ENCODE measurements at regions not wholly inside any gene's neighbourhood (a gene's known extent, or its start where the extent isn't known, plus 50 kb on each side); places are given as distances from the start of the nearest gene placed in this dataset.

GRCh38 chr14:98160901-98161300 is 1111.1 kb downstream of the BCL11B start:
- Histone ChIP-seq H3K14ac (ENCODE audit: low read length) (no peak overlapping the region), H3K36me3 (replicated peaks in 1 of 2; ENCODE audit: control insufficient read depth in 2 of 2, insufficient read depth in 2 of 2, low read length in 2 of 2) (no peaks in the 10 kb centered on the region), H2BK120ac (ENCODE audit: low read depth, low read length) (no peak overlapping the region), H2AFZ (ENCODE audit: low read length) (no peak overlapping the region), H3K18ac (ENCODE audit: low read length) (no peak overlapping the region), H3K4me1 (ENCODE audit: control insufficient read depth in 2 of 2, insufficient read depth in 1 of 2, low read depth in 1 of 2, low read length in 2 of 2) (no peaks in the 10 kb centered on the region), H2AK5ac (ENCODE audit: low read depth, low read length) (no peak overlapping the region), H2BK5ac (ENCODE audit: low read length) (no peak overlapping the region), H3K23ac (ENCODE audit: low read depth, low read length, poor library complexity) (no peak overlapping the region), H3K4ac (ENCODE audit: low read length) (no peak overlapping the region), H3K9me3 (replicated peaks in 1 of 2; ENCODE audit: control insufficient read depth in 2 of 2, insufficient read depth in 1 of 2, low read depth in 1 of 2, low read length in 2 of 2) (peaks cover 0 to 3% of the 10 kb centered on the region in 2 donors), H3K27ac (replicated peaks; ENCODE audit: low read length) (no peak overlapping the region), H3K9ac (ENCODE audit: low read depth, low read length, poor library complexity) (no peak overlapping the region), H3K4me2 (ENCODE audit: insufficient read depth, low read length, poor library complexity, severe bottlenecking) (no peak overlapping the region), H4K91ac (ENCODE audit: low read depth, low read length, poor library complexity) (no peak overlapping the region), H3K4me3 (ENCODE audit: low read length in 2 of 2) (no peak overlapping the region), H2BK15ac (ENCODE audit: low read length) (no peak overlapping the region), H4K8ac (ENCODE audit: low read depth, low read length) (no peak overlapping the region), H3K79me1 (ENCODE audit: low read depth, low read length) (no peaks in the 10 kb centered on the region), H3K27me3 (ENCODE audit: control insufficient read depth in 3 of 3, insufficient read depth in 3 of 3, low read depth in 1 of 3, low read length in 3 of 3) (no peaks in the 10 kb centered on the region), H2BK12ac (ENCODE audit: low read length) (no peak overlapping the region)
- DNase-seq (ENCODE audit: low spot score), result no peak
- no CpG with 5 or more reads among the region's 9 CpGs for WGBS, 2 donors (ENCODE audit: extremely low coverage in 2 of 2, insufficient read length in 2 of 2, insufficient replicate concordance in 1 of 2)

- no peaks in the 10 kb centered on the region for H3K27me3 ChIP-seq (ENCODE audit: control insufficient read depth in 3 of 3, insufficient read depth in 3 of 3, low read depth in 1 of 3, low read length in 3 of 3)
- H3K4me1 ChIP-seq (ENCODE audit: control insufficient read depth in 2 of 2, insufficient read depth in 1 of 2, low read depth in 1 of 2, low read length in 2 of 2), result no peaks in the 10 kb centered on the region
- no peaks in the 10 kb centered on the region for H3K79me1 ChIP-seq (ENCODE audit: low read depth, low read length)
- no peak overlapping the region for H2BK12ac ChIP-seq (ENCODE audit: low read length)
- no peak overlapping the region for H2AFZ ChIP-seq (ENCODE audit: low read length)
- H2BK120ac ChIP-seq (ENCODE audit: low read depth, low read length), result no peak overlapping the region
- no peak overlapping the region for H4K91ac ChIP-seq (ENCODE audit: low read depth, low read length, poor library complexity)
- no peak overlapping the region for H3K14ac ChIP-seq (ENCODE audit: low read length)
- no peak overlapping the region for H3K23ac ChIP-seq (ENCODE audit: low read depth, low read length, poor library complexity)
- H3K4me2 ChIP-seq (ENCODE audit: insufficient read depth, low read length, poor library complexity, severe bottlenecking), result no peak overlapping the region
- no peak overlapping the region for H4K8ac ChIP-seq (ENCODE audit: low read depth, low read length)
- H3K4me3 ChIP-seq (ENCODE audit: low read length in 2 of 2), result no peak overlapping the region
- H2AK5ac ChIP-seq (ENCODE audit: low read depth, low read length), result no peak overlapping the region
- no peak for DNase-seq (ENCODE audit: low spot score)
- no peak overlapping the region for H3K9ac ChIP-seq (ENCODE audit: low read depth, low read length, poor library complexity)
- no peak overlapping the region for H2BK15ac ChIP-seq (ENCODE audit: low read length)
- H3K4ac ChIP-seq (ENCODE audit: low read length), result no peak overlapping the region
- no peak overlapping the region for H2BK5ac ChIP-seq (ENCODE audit: low read length)
- no peaks in the 10 kb centered on the region for H3K36me3 ChIP-seq (replicated peaks in 1 of 2; ENCODE audit: control insufficient read depth in 2 of 2, insufficient read depth in 2 of 2, low read length in 2 of 2)
- H3K27ac ChIP-seq (replicated peaks; ENCODE audit: low read length), result no peak overlapping the region
- H3K18ac ChIP-seq (ENCODE audit: low read length), result no peak overlapping the region
- H3K9me3 ChIP-seq (replicated peaks in 1 of 2; ENCODE audit: control insufficient read depth in 2 of 2, insufficient read depth in 1 of 2, low read depth in 1 of 2, low read length in 2 of 2), result peaks cover 0 to 3% of the 10 kb centered on the region in 2 donors
- WGBS, 2 donors (ENCODE audit: extremely low coverage in 2 of 2, insufficient read length in 2 of 2, insufficient replicate concordance in 1 of 2), result no CpG with 5 or more reads among the region's 4 CpGs
These were observed 1110.6 kb downstream of the BCL11B start for GRCh38 chr14:98161356-98161755.

DNA sequence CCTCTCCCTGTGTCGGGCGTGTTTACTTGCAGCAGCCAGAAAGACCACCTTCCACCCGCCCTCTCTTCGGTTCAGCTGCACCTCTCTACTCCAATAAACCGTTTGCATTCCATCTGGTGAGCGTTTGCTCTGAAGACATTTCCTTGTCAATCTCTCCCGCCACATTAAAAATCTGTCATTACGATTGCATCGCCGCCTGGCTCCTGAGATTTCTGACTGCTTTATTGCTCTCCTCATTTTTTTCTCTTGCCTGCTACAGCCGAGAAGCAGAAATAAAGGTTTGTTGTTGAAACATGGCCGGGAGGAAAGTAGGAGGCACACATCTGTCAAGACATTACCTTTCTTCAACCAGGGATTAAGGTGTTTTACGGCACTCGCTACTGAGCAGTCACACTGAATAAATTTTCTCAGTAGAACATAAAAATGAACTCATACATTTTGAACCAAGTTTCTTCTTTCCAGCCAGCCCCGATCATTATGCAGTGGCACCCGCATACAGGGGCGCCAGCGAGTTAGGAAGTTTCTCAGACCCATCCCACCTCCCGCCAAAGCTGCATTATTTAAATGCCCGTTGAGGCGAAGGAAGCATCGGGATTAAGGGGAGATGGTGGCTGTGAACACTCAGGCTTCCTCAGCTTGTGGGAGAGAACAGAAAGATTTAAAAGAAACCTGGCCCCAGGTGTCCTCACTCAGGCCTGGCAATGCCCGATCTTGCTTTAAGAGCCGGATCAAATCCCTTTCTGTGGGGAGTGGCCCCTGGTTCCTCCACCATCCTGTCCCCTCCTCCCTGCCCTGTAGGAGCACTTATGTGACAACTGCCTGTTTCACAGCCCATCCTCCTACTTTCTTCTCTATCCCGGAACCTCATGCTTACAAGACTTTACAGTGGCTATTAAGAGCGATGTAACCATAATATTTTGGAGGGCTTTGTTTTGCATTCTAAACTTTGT is 1108.9 kb downstream of the BCL11B start:
- no CpG with 5 or more reads among the region's 26 CpGs for WGBS, 2 donors (ENCODE audit: extremely low coverage in 2 of 2, insufficient read length in 2 of 2, insufficient replicate concordance in 1 of 2)
- H3K14ac ChIP-seq (ENCODE audit: low read length), result no peak overlapping the region
- H3K4ac ChIP-seq (ENCODE audit: low read length), result no peak overlapping the region
- no peaks in the 10 kb centered on the region for H3K36me3 ChIP-seq (replicated peaks in 1 of 2; ENCODE audit: control insufficient read depth in 2 of 2, insufficient read depth in 2 of 2, low read length in 2 of 2)
- H3K18ac ChIP-seq (ENCODE audit: low read length), result no peak overlapping the region
- H2BK12ac ChIP-seq (ENCODE audit: low read length), result no peak overlapping the region
- DNase-seq (ENCODE audit: low spot score), result no peak
- H4K8ac ChIP-seq (ENCODE audit: low read depth, low read length), result no peak overlapping the region
- H3K27me3 ChIP-seq (ENCODE audit: control insufficient read depth in 3 of 3, insufficient read depth in 3 of 3, low read depth in 1 of 3, low read length in 3 of 3), result no peaks in the 10 kb centered on the region
- H2AFZ ChIP-seq (ENCODE audit: low read length), result no peak overlapping the region
- no peak overlapping the region for H2BK120ac ChIP-seq (ENCODE audit: low read depth, low read length)
- H3K9ac ChIP-seq (ENCODE audit: low read depth, low read length, poor library complexity), result no peak overlapping the region
- H3K4me2 ChIP-seq (ENCODE audit: insufficient read depth, low read length, poor library complexity, severe bottlenecking), result no peak overlapping the region
- H3K23ac ChIP-seq (ENCODE audit: low read depth, low read length, poor library complexity), result no peak overlapping the region
- H2BK15ac ChIP-seq (ENCODE audit: low read length), result no peak overlapping the region
- no peaks in the 10 kb centered on the region for H3K4me1 ChIP-seq (ENCODE audit: control insufficient read depth in 2 of 2, insufficient read depth in 1 of 2, low read depth in 1 of 2, low read length in 2 of 2)
- no peaks in the 10 kb centered on the region for H3K79me1 ChIP-seq (ENCODE audit: low read depth, low read length)
- no peak overlapping the region for H2AK5ac ChIP-seq (ENCODE audit: low read depth, low read length)
- H3K4me3 ChIP-seq (ENCODE audit: low read length in 2 of 2), result no peak overlapping the region
- no peak overlapping the region for H3K27ac ChIP-seq (replicated peaks; ENCODE audit: low read length)
- no peak overlapping the region for H4K91ac ChIP-seq (ENCODE audit: low read depth, low read length, poor library complexity)
- no peak overlapping the region for H2BK5ac ChIP-seq (ENCODE audit: low read length)
- H3K9me3 ChIP-seq (replicated peaks in 1 of 2; ENCODE audit: control insufficient read depth in 2 of 2, insufficient read depth in 1 of 2, low read depth in 1 of 2, low read length in 2 of 2), result peaks cover 0 to 3% of the 10 kb centered on the region in 2 donors

GRCh38 chr14:98163873-98164272 is 1108.1 kb downstream of the BCL11B start:
- WGBS, 2 donors (ENCODE audit: extremely low coverage in 2 of 2, insufficient read length in 2 of 2, insufficient replicate concordance in 1 of 2), result no CpG with 5 or more reads among the region's 3 CpGs
- no peak overlapping the region for H2AK5ac ChIP-seq (ENCODE audit: low read depth, low read length)
- H2BK5ac ChIP-seq (ENCODE audit: low read length), result no peak overlapping the region
- no peak overlapping the region for H3K14ac ChIP-seq (ENCODE audit: low read length)
- H3K79me1 ChIP-seq (ENCODE audit: low read depth, low read length), result no peaks in the 10 kb centered on the region
- H3K4me1 ChIP-seq (ENCODE audit: control insufficient read depth in 2 of 2, insufficient read depth in 1 of 2, low read depth in 1 of 2, low read length in 2 of 2), result no peaks in the 10 kb centered on the region
- H3K18ac ChIP-seq (ENCODE audit: low read length), result no peak overlapping the region
- H2AFZ ChIP-seq (ENCODE audit: low read length), result no peak overlapping the region
- H3K23ac ChIP-seq (ENCODE audit: low read depth, low read length, poor library complexity), result no peak overlapping the region
- H3K27me3 ChIP-seq (ENCODE audit: control insufficient read depth in 3 of 3, insufficient read depth in 3 of 3, low read depth in 1 of 3, low read length in 3 of 3), result no peaks in the 10 kb centered on the region
- no peak overlapping the region for H3K4ac ChIP-seq (ENCODE audit: low read length)
- H3K27ac ChIP-seq (replicated peaks; ENCODE audit: low read length), result no peak overlapping the region
- H4K91ac ChIP-seq (ENCODE audit: low read depth, low read length, poor library complexity), result no peak overlapping the region
- H3K9me3 ChIP-seq (replicated peaks in 1 of 2; ENCODE audit: control insufficient read depth in 2 of 2, insufficient read depth in 1 of 2, low read depth in 1 of 2, low read length in 2 of 2), result no peaks in the 10 kb centered on the region
- H4K8ac ChIP-seq (ENCODE audit: low read depth, low read length), result no peak overlapping the region
- no peak overlapping the region for H3K4me2 ChIP-seq (ENCODE audit: insufficient read depth, low read length, poor library complexity, severe bottlenecking)
- no peak overlapping the region for H3K9ac ChIP-seq (ENCODE audit: low read depth, low read length, poor library complexity)
- no peak overlapping the region for H2BK15ac ChIP-seq (ENCODE audit: low read length)
- no peak for DNase-seq (ENCODE audit: low spot score)
- H3K36me3 ChIP-seq (replicated peaks in 1 of 2; ENCODE audit: control insufficient read depth in 2 of 2, insufficient read depth in 2 of 2, low read length in 2 of 2), result no peaks in the 10 kb centered on the region
- H2BK120ac ChIP-seq (ENCODE audit: low read depth, low read length), result no peak overlapping the region
- H2BK12ac ChIP-seq (ENCODE audit: low read length), result no peak overlapping the region
- no peak overlapping the region for H3K4me3 ChIP-seq (ENCODE audit: low read length in 2 of 2)
